Fibroblast of pulmonary artery (primary cell): ENCODE measurements at regions not wholly inside any gene's neighbourhood (a gene's known extent, or its start where the extent isn't known, plus 50 kb on each side); places are given as distances from the start of the nearest gene placed in this dataset.

Experiments used
- DNase-seq: peaks from one replicate; pipeline ENCODE4 v3.0.0-alpha.2; 2010; ENCODE audit warnings: low read depth
- H3K4me3 ChIP-seq: replicated peaks from 2 replicates; pipeline ENCODE4 v1.5.1; 2011; ENCODE audit warnings: low read depth, mild to moderate bottlenecking, control low read depth, low read length, moderate library complexity
- TF ChIP-seq, protein P1 (sequence below): IDR thresholded peaks from 2 replicates; pipeline ENCODE4 v1.5.1; 2011; ENCODE audit warnings: mild to moderate bottlenecking, control low read depth, low read length, inconsistent platforms; ENCODE audit errors: missing control alignments

- TF ChIP-seq, protein P1, sequence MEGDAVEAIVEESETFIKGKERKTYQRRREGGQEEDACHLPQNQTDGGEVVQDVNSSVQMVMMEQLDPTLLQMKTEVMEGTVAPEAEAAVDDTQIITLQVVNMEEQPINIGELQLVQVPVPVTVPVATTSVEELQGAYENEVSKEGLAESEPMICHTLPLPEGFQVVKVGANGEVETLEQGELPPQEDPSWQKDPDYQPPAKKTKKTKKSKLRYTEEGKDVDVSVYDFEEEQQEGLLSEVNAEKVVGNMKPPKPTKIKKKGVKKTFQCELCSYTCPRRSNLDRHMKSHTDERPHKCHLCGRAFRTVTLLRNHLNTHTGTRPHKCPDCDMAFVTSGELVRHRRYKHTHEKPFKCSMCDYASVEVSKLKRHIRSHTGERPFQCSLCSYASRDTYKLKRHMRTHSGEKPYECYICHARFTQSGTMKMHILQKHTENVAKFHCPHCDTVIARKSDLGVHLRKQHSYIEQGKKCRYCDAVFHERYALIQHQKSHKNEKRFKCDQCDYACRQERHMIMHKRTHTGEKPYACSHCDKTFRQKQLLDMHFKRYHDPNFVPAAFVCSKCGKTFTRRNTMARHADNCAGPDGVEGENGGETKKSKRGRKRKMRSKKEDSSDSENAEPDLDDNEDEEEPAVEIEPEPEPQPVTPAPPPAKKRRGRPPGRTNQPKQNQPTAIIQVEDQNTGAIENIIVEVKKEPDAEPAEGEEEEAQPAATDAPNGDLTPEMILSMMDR = no peak
- H3K4me3 ChIP-seq = no peak overlapping the region
- no peak for DNase-seq
Observed at GRCh38 chr3:104458657-104459056, 908.1 kb upstream of the ALCAM start.

DNA sequence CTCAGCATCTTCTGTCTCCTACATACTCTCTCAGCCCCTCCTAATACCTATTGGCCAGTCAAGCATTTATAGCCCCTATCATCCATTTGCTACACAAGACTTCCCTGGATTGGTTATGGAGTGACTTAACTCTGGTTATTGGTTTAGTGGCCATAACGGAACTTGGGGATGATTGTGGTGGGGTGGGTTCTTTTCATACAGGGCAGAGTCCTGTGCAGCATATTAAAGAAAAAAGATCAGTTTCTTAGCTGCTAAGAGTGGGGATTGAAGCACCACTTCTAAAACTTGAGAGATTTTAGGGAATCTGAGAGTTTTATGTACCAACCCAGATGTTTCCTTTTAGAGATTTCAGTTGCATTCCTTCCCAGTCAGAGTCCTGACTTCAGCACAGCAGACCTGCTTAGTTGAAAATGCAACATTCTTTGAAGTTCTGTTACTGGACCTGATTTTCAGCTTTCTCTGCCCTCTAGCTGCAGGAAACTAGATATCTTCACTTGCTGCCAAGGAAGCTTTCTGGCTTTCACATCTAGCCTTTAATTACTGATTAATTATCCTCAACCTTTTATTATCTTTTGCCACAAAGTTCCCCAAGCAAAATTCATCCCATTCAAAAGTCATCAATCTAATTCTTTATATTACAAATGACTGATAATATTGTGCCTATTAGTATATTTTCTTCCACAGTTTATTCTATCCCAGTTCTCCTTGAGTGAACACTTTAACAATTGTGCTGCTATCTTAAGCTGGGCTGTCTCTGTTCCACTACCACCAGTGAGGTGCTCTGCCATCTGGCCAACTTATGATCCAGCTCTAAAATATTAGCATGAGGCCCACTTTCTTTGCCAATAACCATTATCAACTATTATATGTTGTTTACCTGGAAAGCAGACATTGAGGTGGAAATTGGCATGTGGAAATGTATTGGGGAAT, 906.0 kb upstream of the ALCAM start:
- peak; percentile 57 for DNase-seq
- H3K4me3 ChIP-seq = no peak overlapping the region
- TF ChIP-seq, protein P1 = peak; percentile 45

- H3K4me3 ChIP-seq = no peak overlapping the region
- DNase-seq = no peak
- TF ChIP-seq, protein P1 = no peak
Observed at GRCh38 chr3:104461431-104461830, 905.3 kb upstream of the ALCAM start.

GRCh38 chr3:104472221-104472620, 894.5 kb upstream of the ALCAM start:
- no peak overlapping the region for H3K4me3 ChIP-seq
- DNase-seq = no peak
- TF ChIP-seq, protein P1 = no peak

- DNase-seq = no peak
- TF ChIP-seq, protein P1 = no peak
- H3K4me3 ChIP-seq = no peak overlapping the region
Observed at GRCh38 chr3:104474011-104474410, 892.7 kb upstream of the ALCAM start.

GRCh38 chr3:104503022-104503421, 863.7 kb upstream of the ALCAM start:
- no peak overlapping the region for H3K4me3 ChIP-seq
- DNase-seq = no peak
- TF ChIP-seq, protein P1 = no peak
